HEK293T (cell line): ENCODE measurements at regions not wholly inside any gene's neighbourhood (a gene's known extent, or its start where the extent isn't known, plus 50 kb on each side); places are given as distances from the start of the nearest gene placed in this dataset.

Experiments
- ARNT ChIP-seq: fragments of 450-650 bp; IDR thresholded peaks from 2 replicates; pipeline ENCODE4 v1.6.1; 2017; ENCODE audit warnings: mild to moderate bottlenecking
- BHLHE40 ChIP-seq: fragments of 450-650 bp; IDR thresholded peaks from 2 replicates; pipeline ENCODE4 v1.6.1; 2016; ENCODE audit warnings: mild to moderate bottlenecking, moderate library complexity, borderline replicate concordance
- ELF4 ChIP-seq: fragments of 450-650 bp; IDR thresholded peaks from 2 replicates; pipeline ENCODE4 v1.6.1; 2017; ENCODE audit warnings: antibody characterized with exemption
- FOXA1 ChIP-seq: fragments of 450-650 bp; IDR thresholded peaks from 2 replicates; pipeline ENCODE4 v1.6.1; 2016; ENCODE audit warnings: mild to moderate bottlenecking
- FOXK2 ChIP-seq: fragments of 450-650 bp; IDR thresholded peaks from 2 replicates; pipeline ENCODE4 v1.6.1; 2016; ENCODE audit warnings: mild to moderate bottlenecking
- FOXM1 ChIP-seq: fragments of 450-650 bp; IDR thresholded peaks from 2 replicates; pipeline ENCODE4 v1.6.1; 2017; ENCODE audit warnings: mild to moderate bottlenecking, borderline replicate concordance
- HDGF ChIP-seq: fragments of 450-650 bp; IDR thresholded peaks from 2 replicates; pipeline ENCODE4 v1.6.1; 2017; ENCODE audit warnings: antibody characterized with exemption, borderline replicate concordance
- L3MBTL2 ChIP-seq: fragments of 450-650 bp; conservative IDR thresholded peaks from 2 replicates; pipeline ENCODE4 v1.6.1; 2016; ENCODE audit warnings: mild to moderate bottlenecking
- LEF1 ChIP-seq: fragments of 450-650 bp; IDR thresholded peaks from 2 replicates; pipeline ENCODE4 v1.6.1; 2017; ENCODE audit warnings: mild to moderate bottlenecking, borderline replicate concordance
- NFRKB ChIP-seq: fragments of 450-650 bp; IDR thresholded peaks from 2 replicates; pipeline ENCODE4 v1.6.1; 2016; ENCODE audit warnings: mild to moderate bottlenecking, moderate library complexity
- SP1 ChIP-seq: fragments of 450-650 bp; IDR thresholded peaks from 2 replicates; pipeline ENCODE4 v1.6.1; 2017
- SUZ12 ChIP-seq: fragments of 450-650 bp; IDR thresholded peaks from 2 replicates; pipeline ENCODE4 v1.6.1; 2016; ENCODE audit warnings: mild to moderate bottlenecking
- TARDBP ChIP-seq: fragments of 450-650 bp; IDR thresholded peaks from 2 replicates; pipeline ENCODE4 v1.6.1; 2016

GRCh38 chr3:177333533-177334520, 136.5 kb upstream of the TBL1XR1 start:
- TF ChIP-seq TARDBP (no peak), SUZ12 (no peak), FOXK2 (no peak), SP1 (no peak), FOXM1 (no peak), ELF4 (no peak), NFRKB (no peak), FOXA1 (no peak), LEF1 (no peak), HDGF (no peak), L3MBTL2 (no peak), ARNT (no peak), BHLHE40 (no peak)
